Amniotic epithelial cell (primary cell): ENCODE measurements at regions not wholly inside any gene's neighbourhood (a gene's known extent, or its start where the extent isn't known, plus 50 kb on each side); places are given as distances from the start of the nearest gene placed in this dataset.
"Not testable (repeated sequence)": the region's sequence is repeated elsewhere in the genome, so short reads cannot be mapped to it uniquely, and the experiment has no call there.

Experiments used
- DNase-seq: peaks from one replicate; pipeline ENCODE4 v3.0.0-alpha.2; 2010; ENCODE audit warnings: low read depth

GRCh38 chr5:83001796-83002381 lies 75.3 kb downstream of the TMEM167A start:
- no peak for DNase-seq

DNA sequence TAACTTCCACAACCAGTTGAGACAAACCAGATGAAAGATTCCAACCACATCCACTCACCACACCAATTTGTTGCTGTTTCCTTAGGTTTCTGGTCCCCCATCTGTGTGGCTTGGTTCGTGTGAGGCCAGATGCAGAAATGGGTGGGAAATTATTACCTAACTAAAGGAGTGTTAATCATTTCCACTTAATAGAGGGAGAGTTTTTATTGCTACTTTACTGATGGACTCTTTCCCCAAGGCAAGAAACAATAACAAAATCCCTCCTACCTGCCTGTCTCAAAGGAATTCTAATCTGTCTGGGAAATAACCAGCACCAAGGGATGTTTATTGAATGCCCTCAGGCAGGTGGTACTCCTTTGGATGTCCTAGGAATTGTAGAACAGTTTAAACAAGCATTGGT lies 76.3 kb downstream of the TMEM167A start:
- DNase-seq = no peak

- no peak for DNase-seq
These were observed 76.8 kb downstream of the TMEM167A start for GRCh38 chr5:83000428-83000827.

- no peak for DNase-seq
These were observed 83.8 kb downstream of the TMEM167A start for GRCh38 chr5:82993416-82993815.

GRCh38 chr5:82992646-82993045 lies 84.5 kb downstream of the TMEM167A start:
- no peak for DNase-seq

GRCh38 chr5:82991678-82992323 lies 85.4 kb downstream of the TMEM167A start:
- DNase-seq = no peak

- no peak for DNase-seq
These were observed 86.1 kb downstream of the TMEM167A start for GRCh38 chr5:82991059-82991458.

GRCh38 chr5:82987188-82987587 lies 90.0 kb downstream of the TMEM167A start:
- DNase-seq = no peak

- DNase-seq = no peak
These were observed 90.8 kb downstream of the TMEM167A start for GRCh38 chr5:82986404-82986803.

- DNase-seq = no peak
These were observed 91.4 kb downstream of the TMEM167A start for GRCh38 chr5:82985763-82986162.

GRCh38 chr5:82984786-82985735 lies 92.1 kb downstream of the TMEM167A start:
- no peak for DNase-seq

DNA sequence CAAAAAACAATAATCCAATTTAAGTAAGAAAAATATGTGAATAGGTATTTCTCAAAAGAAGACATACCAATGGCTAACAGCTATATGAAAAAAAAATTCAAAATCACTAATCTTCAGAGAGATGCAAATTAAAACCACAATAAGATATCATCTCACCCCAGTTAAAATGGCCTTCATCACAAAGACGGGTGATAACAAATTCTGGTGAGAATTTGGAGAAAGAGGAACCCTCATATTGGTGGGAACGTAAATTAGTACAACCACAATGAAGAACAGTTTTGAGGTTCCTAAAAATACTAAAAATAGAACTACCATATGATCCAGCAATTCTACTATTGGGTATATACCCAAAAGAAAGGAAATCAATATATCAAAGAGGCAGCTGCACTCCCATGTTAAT lies 94.3 kb downstream of the TMEM167A start:
- DNase-seq = no peak

- DNase-seq = not testable (repeated sequence)
These were observed 100.3 kb downstream of the TMEM167A start for GRCh38 chr5:82976887-82977286.

DNA sequence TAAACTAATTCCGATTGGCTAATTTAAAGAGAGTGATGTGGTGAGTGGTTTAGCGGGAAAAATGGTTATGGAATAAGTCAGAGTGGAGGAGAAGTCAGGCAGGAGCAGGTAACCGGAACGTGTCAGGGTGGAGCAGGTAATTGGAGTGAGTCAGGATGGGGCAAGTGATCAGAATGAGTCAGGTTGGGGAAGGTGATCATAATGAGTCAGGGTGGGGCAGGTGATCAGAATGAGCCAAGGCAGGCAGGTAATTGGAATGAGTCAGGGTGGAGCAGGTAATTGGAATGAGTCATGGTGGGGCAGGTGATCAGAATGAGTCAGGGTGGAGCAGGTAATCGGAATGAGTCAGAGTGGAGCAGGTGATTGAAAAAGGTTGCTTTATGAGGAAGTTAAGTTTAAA lies 101.4 kb downstream of the TMEM167A start:
- no peak for DNase-seq

GRCh38 chr5:82975396-82975795 lies 101.8 kb downstream of the TMEM167A start:
- peak; percentile 1 for DNase-seq

DNA sequence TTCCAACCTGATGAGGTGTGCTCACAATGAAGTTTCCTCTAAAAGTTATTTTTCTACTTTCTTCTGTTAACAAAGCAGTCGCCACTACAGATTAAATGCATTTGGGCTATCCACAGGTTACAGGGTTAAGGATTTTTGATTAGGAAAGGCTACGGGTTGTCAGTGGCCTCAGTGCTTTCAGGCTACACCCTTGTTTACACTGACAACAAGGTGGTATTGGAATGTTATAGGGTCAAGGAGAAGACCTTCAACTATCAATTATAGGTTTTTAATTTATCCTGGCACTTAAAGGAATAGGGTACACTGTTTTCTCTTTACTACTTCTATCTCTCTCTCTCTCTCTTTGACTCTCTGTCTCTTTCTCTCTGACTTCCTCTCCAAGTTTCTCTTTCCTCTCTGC lies 102.8 kb downstream of the TMEM167A start:
- not testable (repeated sequence) for DNase-seq

DNA sequence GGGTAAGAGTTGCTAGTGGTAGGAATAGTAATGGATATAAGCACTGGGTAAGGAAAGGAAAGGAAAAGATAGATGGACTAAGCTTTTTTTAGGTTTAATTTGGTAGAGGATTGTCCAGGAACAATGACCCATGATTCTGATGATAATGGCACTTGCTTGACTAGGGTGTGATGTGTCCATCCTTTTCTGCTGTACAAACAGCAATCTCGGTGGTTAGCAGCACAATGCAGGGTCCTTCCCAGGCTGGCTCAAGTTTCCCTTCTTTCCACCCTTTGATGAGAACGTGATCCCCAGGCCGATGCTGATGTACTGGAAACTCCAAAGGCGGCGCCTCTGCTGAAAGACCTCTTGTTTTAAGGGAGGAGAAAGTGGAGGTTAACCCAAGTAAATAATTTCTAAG lies 105.3 kb downstream of the TMEM167A start:
- DNase-seq = no peak

DNA sequence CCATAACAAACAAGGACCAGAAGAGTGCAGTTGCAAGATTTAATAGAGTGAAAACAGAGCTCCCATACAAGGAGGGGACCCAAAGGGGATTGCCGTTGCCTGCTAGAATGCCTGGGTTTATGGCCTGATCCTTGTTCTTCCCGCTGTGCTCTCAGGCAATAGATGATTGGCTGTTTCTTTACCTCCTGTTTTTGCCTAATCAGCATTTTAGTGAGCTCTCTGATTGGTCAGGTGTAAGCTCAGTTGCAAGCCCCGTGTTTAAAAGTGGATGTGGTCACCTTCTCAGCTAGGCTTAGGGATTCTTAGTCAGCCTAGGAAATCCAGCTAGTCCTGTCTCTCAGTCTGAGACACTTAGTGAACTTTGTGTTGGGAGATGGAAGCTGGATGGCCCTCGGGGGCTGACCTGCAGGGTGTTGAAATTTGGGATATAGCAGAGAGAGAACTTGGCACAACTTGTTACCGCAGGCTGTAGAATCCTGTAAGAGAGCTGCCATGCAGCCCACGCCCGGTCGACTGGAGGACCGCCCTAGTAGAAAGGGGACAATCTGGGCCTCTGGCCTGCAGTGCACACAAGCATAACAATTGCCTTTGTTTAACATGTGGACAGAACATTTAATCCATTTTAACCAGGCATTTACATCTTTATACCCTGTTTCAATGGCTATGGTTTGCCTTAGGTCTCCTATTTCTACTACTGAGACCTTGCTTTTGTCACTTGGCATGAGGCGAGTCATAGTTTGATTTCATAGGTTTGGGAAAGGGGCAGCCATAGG lies 106.0 kb downstream of the TMEM167A start:
- not testable (repeated sequence) for DNase-seq

DNA sequence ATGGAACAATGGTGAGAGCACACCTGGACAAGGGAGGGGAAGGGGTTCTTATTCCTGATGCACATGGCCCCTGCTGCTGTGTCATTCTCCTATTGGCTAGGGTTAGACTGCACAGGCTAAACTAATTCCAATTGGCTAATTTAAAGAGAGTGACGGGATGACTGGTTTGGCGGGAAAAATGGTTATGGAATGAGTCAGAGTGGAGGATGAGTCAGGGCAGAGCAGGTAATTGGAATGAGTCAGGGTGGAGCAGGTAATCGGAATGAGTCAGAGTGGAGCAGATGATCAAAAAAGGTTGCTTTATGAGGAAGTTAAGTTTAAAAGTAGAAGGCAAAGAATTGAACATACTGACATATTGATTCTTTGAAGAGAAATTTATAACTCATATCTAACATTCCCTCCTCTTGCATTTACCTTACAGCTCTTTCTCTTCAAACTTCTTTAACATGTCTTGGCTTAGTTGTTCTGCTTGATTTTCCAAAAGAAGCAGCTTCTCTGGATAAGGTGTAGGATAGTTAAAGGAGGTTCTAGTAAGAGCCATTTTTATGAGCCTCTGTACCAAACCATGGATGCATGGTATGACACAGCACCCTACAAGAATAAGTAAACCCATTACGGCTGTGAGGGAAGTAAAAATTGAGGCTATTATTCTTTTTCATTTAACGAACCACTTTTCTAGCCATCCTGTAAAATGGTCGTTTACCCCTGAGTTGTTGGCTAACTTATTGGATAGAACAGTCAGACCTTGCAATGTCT lies 107.8 kb downstream of the TMEM167A start:
- DNase-seq = peak; percentile 14

DNA sequence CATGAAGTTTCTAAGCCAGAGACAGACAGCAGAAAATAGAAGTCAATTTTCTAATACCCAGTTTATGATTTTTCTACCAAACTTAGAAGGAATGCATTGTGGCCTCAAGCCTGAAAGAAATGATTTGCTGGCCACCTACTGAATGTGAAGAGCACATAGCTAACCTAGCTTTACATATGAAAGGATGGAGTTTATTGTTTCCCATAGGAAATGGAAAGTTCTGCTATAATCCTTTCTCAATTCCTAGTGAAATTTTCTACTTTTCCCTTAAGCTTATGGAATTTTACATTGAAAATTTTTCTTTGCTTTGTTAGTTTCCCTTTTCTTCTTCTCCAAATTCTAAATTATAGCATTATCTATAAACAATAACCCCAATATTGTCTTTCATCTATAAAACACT lies 110.1 kb downstream of the TMEM167A start:
- DNase-seq = no peak

GRCh38 chr5:82959466-82959865 lies 117.7 kb downstream of the TMEM167A start:
- DNase-seq = no peak
